Pancreas (tissue), 10 donors: ENCODE measurements at regions not wholly inside any gene's neighbourhood (a gene's known extent, or its start where the extent isn't known, plus 50 kb on each side); places are given as distances from the start of the nearest gene placed in this dataset.
"Not testable (repeated sequence)": the region's sequence is repeated elsewhere in the genome, so short reads cannot be mapped to it uniquely, and the experiment has no call there.

ENCODE experiments used
- ATAC-seq, 4 donors: fragments of 200-7000 bp; cut with Tn5 transposase; one replicate each; pipeline versions ENCODE4 v1.8.0 to v1.9.1; 2020; ENCODE audit warnings: mild to moderate bottlenecking in 4 of 4, moderate library complexity in 4 of 4
- DNase-seq, 6 donors: peaks; one replicate each; pipeline ENCODE4 v3.0.0-alpha.2; 2020
- FAIRE-seq: peaks from 2 replicates; lab custom pipeline; 2012; peaks lifted over from hg19 to GRCh38; lab: Jason Lieb, UNC
- H3K27ac ChIP-seq, 4 donors: fragments of 200-600 bp; sonication (generic); 1 replicate in 3 of 4; 2 replicates in 1 of 4; pipeline versions ENCODE4 v1.5.0 to v1.8.0; 2020
- H3K27me3 ChIP-seq, 4 donors: fragments of 200-600 bp; one replicate each; pipeline ENCODE4 v1.8.0; 2021
- H3K36me3 ChIP-seq, 3 donors: fragments of 200-600 bp; sonication (generic) in 1 of 3; one replicate each; pipeline versions ENCODE4 v1.5.0 to v1.8.0; 2020 to 2021
- H3K4me1 ChIP-seq, 3 donors: fragments of 200-600 bp; one replicate each; pipeline ENCODE4 v1.8.0; 2021
- H3K4me3 ChIP-seq, 4 donors: fragments of 200-600 bp; sonication (generic) in 2 of 4; one replicate each; pipeline versions ENCODE4 v1.5.0 to v1.8.0; 2020 to 2021
- H3K9me3 ChIP-seq, 4 donors: fragments of 200-600 bp; one replicate each; pipeline ENCODE4 v1.8.0; 2021
- WGBS, 2 donors: extraction: QIAGEN DNeasy Blood & Tissue Kit; methylation state at CpG; one replicate each; pipeline ENCODE4 v1.1.7; 2013; 5-methylcytosine and 5-hydroxymethylcytosine counted together
- intact Hi-C, 3 donors: fragments of 100-400 bp; cut with DNase I; formaldehyde crosslinking; loops; one replicate each; pipeline versions ENCODE4 v1.11.1 to v1.14.2; 2022
- TF ChIP-seq, protein P1 (sequence below), 4 donors: fragments of 200-600 bp; sonication (generic) in 3 of 4; IDR thresholded peaks; one replicate each; pipeline versions ENCODE4 v1.5.0 to v1.8.0; 2021; ENCODE audit warnings: antibody characterized with exemption in 4 of 4
- donor health status: healthy with polysubstance abuse.
- donor health status: DM: no; HTN: no; CAD: no; lungs with moderate emphysema.
- donor health status: DM: no; HTN: no; CAD: no.
- donor health status: control.
- donor health status: control.
- donor health status: Bipolar disorder and iron deficiency.
- donor health status: DM: yes; HTN: yes; CAD: no.
- donor health status: DM: no; HTN: no; CAD: no.
- donor health status: DM: no; HTN: no; CAD: no.
- donor health status: DM: yes; HTN: yes; CAD: no.

DNA sequence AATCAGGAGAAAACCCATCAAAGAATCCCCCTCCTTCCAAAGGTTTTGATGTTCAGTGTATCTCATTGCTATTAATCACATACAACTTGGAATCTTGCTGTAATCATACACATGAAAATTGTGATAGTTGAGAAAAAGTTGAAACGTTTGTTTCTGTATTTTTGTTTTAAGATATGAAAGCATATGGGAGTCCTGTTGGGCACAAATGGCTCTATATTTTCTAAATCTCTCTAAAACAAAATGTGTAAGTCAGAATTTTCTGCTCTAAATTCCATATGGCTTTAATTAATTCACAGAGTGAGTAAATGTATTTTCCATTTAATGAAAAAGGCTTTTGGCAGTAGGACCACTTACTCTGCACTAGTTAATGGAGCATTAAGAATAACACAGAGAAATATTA lies 140.2 kb downstream of the MOSPD2 start:
- intact Hi-C loops = no loop called here
- ATAC-seq (no peak), DNase-seq (no peak), FAIRE-seq (no peak)
- H3K4me3 ChIP-seq = no peak overlapping the region
- peaks cover 0 to 10% (median 0%) of the 10 kb centered on the region in 4 donors for H3K27me3 ChIP-seq
- no peaks in the 10 kb centered on the region for H3K36me3 ChIP-seq
- H3K4me1 ChIP-seq = no peaks in the 10 kb centered on the region
- 24 to 26% methylated on average over 1 of the region's 1 CpG for WGBS, 2 donors
- H3K9me3 ChIP-seq = no peaks in the 10 kb centered on the region
- no peak overlapping the region for H3K27ac ChIP-seq
- TF ChIP-seq, protein P1, sequence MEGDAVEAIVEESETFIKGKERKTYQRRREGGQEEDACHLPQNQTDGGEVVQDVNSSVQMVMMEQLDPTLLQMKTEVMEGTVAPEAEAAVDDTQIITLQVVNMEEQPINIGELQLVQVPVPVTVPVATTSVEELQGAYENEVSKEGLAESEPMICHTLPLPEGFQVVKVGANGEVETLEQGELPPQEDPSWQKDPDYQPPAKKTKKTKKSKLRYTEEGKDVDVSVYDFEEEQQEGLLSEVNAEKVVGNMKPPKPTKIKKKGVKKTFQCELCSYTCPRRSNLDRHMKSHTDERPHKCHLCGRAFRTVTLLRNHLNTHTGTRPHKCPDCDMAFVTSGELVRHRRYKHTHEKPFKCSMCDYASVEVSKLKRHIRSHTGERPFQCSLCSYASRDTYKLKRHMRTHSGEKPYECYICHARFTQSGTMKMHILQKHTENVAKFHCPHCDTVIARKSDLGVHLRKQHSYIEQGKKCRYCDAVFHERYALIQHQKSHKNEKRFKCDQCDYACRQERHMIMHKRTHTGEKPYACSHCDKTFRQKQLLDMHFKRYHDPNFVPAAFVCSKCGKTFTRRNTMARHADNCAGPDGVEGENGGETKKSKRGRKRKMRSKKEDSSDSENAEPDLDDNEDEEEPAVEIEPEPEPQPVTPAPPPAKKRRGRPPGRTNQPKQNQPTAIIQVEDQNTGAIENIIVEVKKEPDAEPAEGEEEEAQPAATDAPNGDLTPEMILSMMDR (IDR thresholded peaks at IDR 0.05) = no peak

DNA sequence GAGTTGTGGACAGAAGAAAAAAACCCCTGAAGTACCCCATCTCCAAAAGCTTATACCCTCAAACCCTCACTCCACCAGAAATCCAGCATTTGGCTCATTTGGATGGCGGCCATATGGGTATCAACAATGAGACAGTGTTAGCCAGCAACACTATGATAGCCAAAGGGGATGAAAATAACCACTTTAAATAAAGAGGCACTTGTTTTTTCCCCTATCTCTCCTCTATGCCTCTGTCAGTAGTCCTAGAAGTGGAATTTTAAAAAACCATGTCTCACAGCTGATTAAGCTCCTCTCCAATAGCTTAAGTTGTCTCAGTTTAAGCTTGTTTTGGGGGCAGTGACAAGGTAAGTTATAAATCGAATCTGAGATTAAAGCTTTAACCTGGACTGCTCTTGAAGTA lies 124.0 kb downstream of the MOSPD2 start:
- TF ChIP-seq, protein P1 (IDR thresholded peaks at IDR 0.05) = no peak
- Histone ChIP-seq H3K4me1 (no peaks in the 10 kb centered on the region), H3K4me3 (no peak overlapping the region), H3K36me3 (no peaks in the 10 kb centered on the region), H3K27me3 (peaks cover 0 to 5% (median 2%) of the 10 kb centered on the region in 4 donors), H3K27ac (no peak overlapping the region), H3K9me3 (no peaks in the 10 kb centered on the region)
- no peak for DNase-seq
- intact Hi-C loops = no loop called here
- 17 to 40% methylated on average over 2 of the region's 2 CpGs for WGBS, 2 donors
- no peak for FAIRE-seq
- no peak for ATAC-seq

DNA sequence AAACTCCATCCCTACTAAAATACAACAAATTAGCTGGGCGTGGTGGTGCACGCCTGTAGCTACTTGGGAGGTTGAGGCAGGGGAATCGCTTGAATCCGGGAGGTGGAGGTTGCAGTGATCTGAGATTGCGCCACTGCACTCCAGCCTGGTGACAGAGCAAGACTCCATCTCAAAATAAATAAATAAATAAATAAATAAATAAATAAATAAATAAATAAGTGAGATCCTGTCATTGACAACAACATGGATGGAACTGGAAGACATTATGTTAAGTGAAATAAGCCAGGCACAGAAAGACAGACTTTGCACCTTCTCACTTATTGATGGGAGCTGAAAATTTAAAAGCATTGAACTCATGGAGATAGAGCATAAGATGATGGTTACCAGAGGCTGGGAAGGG lies 111.2 kb downstream of the MOSPD2 start:
- H3K9me3 ChIP-seq, H3K4me1 ChIP-seq, FAIRE-seq, DNase-seq, intact Hi-C loops, H3K4me3 ChIP-seq, H3K27ac ChIP-seq, H3K36me3 ChIP-seq, ATAC-seq: not testable (repeated sequence)
- 89 to 95% methylated on average over 5 of the region's 5 CpGs for WGBS, 2 donors
- H3K27me3 ChIP-seq = peaks cover 0 to 12% (median 2%) of the 10 kb centered on the region in 4 donors
